B cell (primary cell): ENCODE measurements at regions not wholly inside any gene's neighbourhood (a gene's known extent, or its start where the extent isn't known, plus 50 kb on each side); places are given as distances from the start of the nearest gene placed in this dataset.

ENCODE experiments used
- EZH2 ChIP-seq: IDR thresholded peaks from 2 replicates; pipeline ENCODE4 v1.6.1; 2012; ENCODE audit warnings: borderline replicate concordance, low read depth, mild to moderate bottlenecking, moderate library complexity, low read length; ENCODE audit not compliant: insufficient read depth, poor library complexity, severe bottlenecking
- TF ChIP-seq, protein P1 (sequence below): fragments of 200-600 bp; IDR thresholded peaks from one replicate; pipeline ENCODE4 v1.8.0; 2022; ENCODE audit warnings: antibody characterized with exemption, mild to moderate bottlenecking

DNA sequence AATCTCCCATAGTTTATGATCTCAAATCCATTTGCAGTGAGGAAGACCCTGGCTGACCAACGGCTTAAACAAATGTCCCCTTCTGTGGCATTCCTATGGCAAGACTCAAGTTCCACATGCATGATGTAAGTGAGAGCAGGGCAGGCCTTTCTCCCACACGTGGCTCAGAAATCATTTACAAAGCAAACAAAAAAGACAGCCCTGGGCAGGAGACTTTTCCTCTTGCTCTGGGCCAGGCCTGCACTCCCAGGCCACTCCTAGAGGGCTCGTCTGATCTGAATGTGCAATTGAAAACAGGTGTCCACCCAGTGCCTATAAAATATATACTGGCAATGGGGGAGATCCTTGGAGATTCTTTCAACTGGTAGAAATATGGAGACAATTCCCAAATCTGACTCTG, 123.1 kb downstream of the DMRT2 start:
- TF ChIP-seq, protein P1, sequence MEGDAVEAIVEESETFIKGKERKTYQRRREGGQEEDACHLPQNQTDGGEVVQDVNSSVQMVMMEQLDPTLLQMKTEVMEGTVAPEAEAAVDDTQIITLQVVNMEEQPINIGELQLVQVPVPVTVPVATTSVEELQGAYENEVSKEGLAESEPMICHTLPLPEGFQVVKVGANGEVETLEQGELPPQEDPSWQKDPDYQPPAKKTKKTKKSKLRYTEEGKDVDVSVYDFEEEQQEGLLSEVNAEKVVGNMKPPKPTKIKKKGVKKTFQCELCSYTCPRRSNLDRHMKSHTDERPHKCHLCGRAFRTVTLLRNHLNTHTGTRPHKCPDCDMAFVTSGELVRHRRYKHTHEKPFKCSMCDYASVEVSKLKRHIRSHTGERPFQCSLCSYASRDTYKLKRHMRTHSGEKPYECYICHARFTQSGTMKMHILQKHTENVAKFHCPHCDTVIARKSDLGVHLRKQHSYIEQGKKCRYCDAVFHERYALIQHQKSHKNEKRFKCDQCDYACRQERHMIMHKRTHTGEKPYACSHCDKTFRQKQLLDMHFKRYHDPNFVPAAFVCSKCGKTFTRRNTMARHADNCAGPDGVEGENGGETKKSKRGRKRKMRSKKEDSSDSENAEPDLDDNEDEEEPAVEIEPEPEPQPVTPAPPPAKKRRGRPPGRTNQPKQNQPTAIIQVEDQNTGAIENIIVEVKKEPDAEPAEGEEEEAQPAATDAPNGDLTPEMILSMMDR = no peak
- TF ChIP-seq EZH2 = no peak
